Fibroblast of skin of right biceps (primary cell): ENCODE measurements at regions not wholly inside any gene's neighbourhood (a gene's known extent, or its start where the extent isn't known, plus 50 kb on each side); places are given as distances from the start of the nearest gene placed in this dataset.
"Not testable (repeated sequence)": the region's sequence is repeated elsewhere in the genome, so short reads cannot be mapped to it uniquely, and the experiment has no call there.

Experiments used
- DNase-seq: peaks from one replicate; pipeline ENCODE4 v3.0.0-alpha.2; 2013

- DNase-seq, result no peak
These were observed 54.5 kb upstream of the HS3ST4 start for GRCh38 chr16:25637236-25637635.

GRCh38 chr16:25636662-25637061 lies 55.1 kb upstream of the HS3ST4 start:
- DNase-seq, result no peak

GRCh38 chr16:25635454-25635853 lies 56.3 kb upstream of the HS3ST4 start:
- DNase-seq, result no peak

GRCh38 chr16:25633549-25633948 lies 58.2 kb upstream of the HS3ST4 start:
- DNase-seq, result no peak

- no peak for DNase-seq
These were observed 63.0 kb upstream of the HS3ST4 start for GRCh38 chr16:25628766-25629165.

GRCh38 chr16:25627641-25628040 lies 64.1 kb upstream of the HS3ST4 start:
- no peak for DNase-seq

- no peak for DNase-seq
These were observed 65.6 kb upstream of the HS3ST4 start for GRCh38 chr16:25626172-25626571.

- no peak for DNase-seq
These were observed 66.1 kb upstream of the HS3ST4 start for GRCh38 chr16:25625620-25626019.

GRCh38 chr16:25614716-25615265 lies 77.0 kb upstream of the HS3ST4 start:
- no peak for DNase-seq

GRCh38 chr16:25613931-25614330 lies 77.8 kb upstream of the HS3ST4 start:
- no peak for DNase-seq

- no peak for DNase-seq
These were observed 83.8 kb upstream of the HS3ST4 start for GRCh38 chr16:25608002-25608401.

- DNase-seq, result no peak
These were observed 85.7 kb upstream of the HS3ST4 start for GRCh38 chr16:25606069-25606468.

GRCh38 chr16:25605381-25605780 lies 86.4 kb upstream of the HS3ST4 start:
- DNase-seq, result no peak

GRCh38 chr16:25601306-25601705 lies 90.5 kb upstream of the HS3ST4 start:
- DNase-seq, result not testable (repeated sequence)

- DNase-seq, result no peak
These were observed 95.6 kb upstream of the HS3ST4 start for GRCh38 chr16:25596194-25596593.

GRCh38 chr16:25593260-25593659 lies 98.5 kb upstream of the HS3ST4 start:
- no peak for DNase-seq

GRCh38 chr16:25587783-25588182 lies 104.0 kb upstream of the HS3ST4 start:
- DNase-seq, result no peak

GRCh38 chr16:25586826-25587225 lies 104.9 kb upstream of the HS3ST4 start:
- DNase-seq, result no peak

GRCh38 chr16:25585526-25585925 lies 106.2 kb upstream of the HS3ST4 start:
- DNase-seq, result no peak

GRCh38 chr16:25580041-25580440 lies 111.7 kb upstream of the HS3ST4 start:
- DNase-seq, result no peak

- DNase-seq, result no peak
These were observed 116.4 kb upstream of the HS3ST4 start for GRCh38 chr16:25575363-25575762.

GRCh38 chr16:25571712-25572111 lies 120.0 kb upstream of the HS3ST4 start:
- no peak for DNase-seq

GRCh38 chr16:25570131-25570530 lies 121.6 kb upstream of the HS3ST4 start:
- no peak for DNase-seq

GRCh38 chr16:25568991-25569390 lies 122.8 kb upstream of the HS3ST4 start:
- no peak for DNase-seq

- DNase-seq, result no peak
These were observed 125.6 kb upstream of the HS3ST4 start for GRCh38 chr16:25566183-25566582.

- DNase-seq, result no peak
These were observed 128.1 kb upstream of the HS3ST4 start for GRCh38 chr16:25563700-25564099.
